ENCODE measurements at regions not wholly inside any gene's neighbourhood (a gene's known extent, or its start where the extent isn't known, plus 50 kb on each side); places are given as distances from the start of the nearest gene placed in this dataset.

- Histone ChIP-seq H3K56ac (replicated peaks; ENCODE audit: insufficient read length, low read depth, low read length) (no peak overlapping the region), H4K91ac (replicated peaks; ENCODE audit: insufficient read length, low read length) (no peak overlapping the region), H2BK12ac (ENCODE audit: low read depth, low read length) (no peak overlapping the region), H2AFZ (ENCODE audit: low read length) (no peak overlapping the region), H3K18ac (ENCODE audit: extremely low read depth, low read length) (no peak overlapping the region), H2BK15ac (ENCODE audit: low read length) (no peak overlapping the region), H3K23ac (ENCODE audit: insufficient read length) (no peak overlapping the region), H2BK5ac (ENCODE audit: low read depth, low read length) (no peak overlapping the region), H3K4ac (replicated peaks; ENCODE audit: insufficient read length, low read depth, low read length) (no peak overlapping the region), H4K5ac (ENCODE audit: insufficient read length, low read depth, low read length) (no peak overlapping the region), H3K9ac (replicated peaks in 1 of 4; ENCODE audit: extremely low read depth in 1 of 4, low read depth in 3 of 4, low read length in 3 of 4) (no peak overlapping the region), H4K8ac (ENCODE audit: extremely low read depth, insufficient read depth, low read length) (no peak overlapping the region), H3K79me1 (ENCODE audit: low read depth, low read length) (no peaks in the 10 kb centered on the region), H3K14ac (ENCODE audit: insufficient read length) (no peak overlapping the region), H3K79me2 (ENCODE audit: control insufficient read depth in 1 of 2, insufficient read depth in 2 of 2, low read length in 2 of 2) (no peaks in the 10 kb centered on the region), H3K4me2 (ENCODE audit: insufficient read depth in 1 of 2, low read depth in 2 of 2, low read length in 2 of 2) (no peak overlapping the region), H3K36me3 (ENCODE audit: control insufficient read depth in 2 of 4, insufficient read depth in 4 of 4, low read length in 3 of 4) (no peaks in the 10 kb centered on the region), H3K27ac (ENCODE audit: low read depth, low read length) (no peak overlapping the region), H3K9me3 (ENCODE audit: insufficient read depth in 2 of 2, low read depth in 1 of 2, low read length in 1 of 2) (no peaks in the 10 kb centered on the region), H3K4me1 (replicated peaks in 1 of 4; ENCODE audit: control insufficient read depth in 3 of 4, insufficient read depth in 4 of 4, low read length in 3 of 4) (no peaks in the 10 kb centered on the region), H3K4me3 (ENCODE audit: extremely low read depth in 1 of 4, insufficient read depth in 2 of 4, low read depth in 3 of 4, low read length in 4 of 4) (no peak overlapping the region), H3K23me2 (ENCODE audit: low read depth, low read length) (no peaks in the 10 kb centered on the region), H2BK120ac (replicated peaks; ENCODE audit: low read depth, low read length) (no peak overlapping the region), H4K20me1 (replicated peaks in 1 of 2; ENCODE audit: control insufficient read depth in 1 of 2, insufficient read depth in 2 of 2, low read length in 2 of 2) (no peaks in the 10 kb centered on the region), H3K27me3 (replicated peaks in 1 of 4; ENCODE audit: control insufficient read depth in 3 of 4, extremely low read depth in 1 of 4, insufficient read depth in 3 of 4, low read length in 3 of 4) (no peaks in the 10 kb centered on the region), H2AK5ac (ENCODE audit: low read depth, low read length) (no peak overlapping the region), H2BK20ac (ENCODE audit: low read length) (no peak overlapping the region)
- FAIRE-seq: no peak
- ChIA-PET CTCF (ENCODE audit: partially characterized antibody) (interaction anchor here (0.8 to 1.5 kb wide), 2 partner anchors 15 to 51 kb away, joined by 3 read pairs; no protein-coding TSS in a partner anchor), POLR2A (ENCODE audit: partially characterized antibody) (no interaction called here)
- no peak for DNase-seq (ENCODE audit: low read depth in 1 of 2, low spot score in 2 of 2)
- TF ChIP-seq JUND (IDR thresholded peaks at IDR 0.05; ENCODE audit: low read length) (no peak), RBBP5 (IDR thresholded peaks at IDR 0.05; ENCODE audit: borderline replicate concordance, low read depth, low read length) (no peak), POLR2AphosphoS5 (IDR thresholded peaks at IDR 0.05; ENCODE audit: low read depth, low read length) (no peak), CBX8 (IDR thresholded peaks at IDR 0.05; ENCODE audit: borderline replicate concordance, low read depth, low read length) (no peak), TCF12 (IDR thresholded peaks at IDR 0.05; ENCODE audit: low read depth, low read length) (no peak), YY1 (IDR thresholded peaks at IDR 0.05; ENCODE audit: low read depth, low read length) (no peak), GABPA (IDR thresholded peaks at IDR 0.05; ENCODE audit: borderline replicate concordance, insufficient read depth, low read length) (no peak), EZH2 (IDR thresholded peaks at IDR 0.05; ENCODE audit: low read depth, low read length, severe bottlenecking) (no peak), FOSL1 (IDR thresholded peaks at IDR 0.05; ENCODE audit: insufficient read depth, low read depth, low read length) (no peak), EP300 (IDR thresholded peaks at IDR 0.05; ENCODE audit: borderline replicate concordance in 1 of 2, low read depth in 2 of 2, low read length in 2 of 2) (no peak), MAX (IDR thresholded peaks at IDR 0.05) (no peak), CHD2 (IDR thresholded peaks at IDR 0.05; ENCODE audit: low read length) (no peak), CTBP2 (IDR thresholded peaks at IDR 0.05; ENCODE audit: borderline replicate concordance, insufficient read depth, insufficient read length, low read length) (no peak), ASH2L (IDR thresholded peaks at IDR 0.05; ENCODE audit: low read length) (no peak), CEBPB (IDR thresholded peaks at IDR 0.05; ENCODE audit: low read depth, low read length) (no peak)
These were observed 68.9 kb upstream of the RNF180 start for GRCh38 chr5:64096771-64097170.
